ENCODE measurements at regions not wholly inside any gene's neighbourhood (a gene's known extent, or its start where the extent isn't known, plus 50 kb on each side); places are given as distances from the start of the nearest gene placed in this dataset.

DNA sequence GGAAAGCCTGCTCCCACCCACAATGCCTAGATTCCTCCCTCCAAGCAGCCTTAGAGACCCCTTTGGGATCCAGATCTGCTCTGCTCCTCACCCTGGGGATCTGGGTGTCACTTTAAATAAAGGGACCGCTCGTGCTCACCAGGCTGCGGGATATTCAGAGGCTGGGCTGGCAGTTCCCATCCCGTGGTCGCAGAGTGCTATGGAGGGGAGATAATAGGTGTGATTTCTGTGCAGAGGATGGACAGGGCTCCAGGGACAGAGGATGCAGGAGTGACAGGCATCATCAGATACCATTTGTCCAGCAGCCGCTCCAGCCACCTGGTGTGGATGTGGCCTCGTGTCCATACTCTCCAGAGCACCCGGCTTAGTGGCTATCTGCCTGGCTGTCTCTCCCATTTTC, 415.9 kb upstream of the SULF2 start:
- H3K4me1 ChIP-seq = peaks cover 0 to 4% of the 10 kb centered on the region in 2 donors
- H3K27ac ChIP-seq = peak overlapping the region in 1 of 2 donors; percentile 23
- TF ChIP-seq POLR2A (IDR thresholded peaks at IDR 0.05) = no peak
- TF ChIP-seq CTCF (IDR thresholded peaks at IDR 0.05) = no peak
- no peak for DNase-seq
- intact Hi-C loops (cut with DNase I; ENCODE audit: low total_unique reads) = no loop called here
- H3K36me3 ChIP-seq = no peaks in the 10 kb centered on the region
- no peaks in the 10 kb centered on the region for H3K9me3 ChIP-seq
- H3K27me3 ChIP-seq = no peaks in the 10 kb centered on the region
- H3K4me3 ChIP-seq = no peak overlapping the region

GRCh38 chr20:48198929-48199451, 413.7 kb upstream of the SULF2 start:
- intact Hi-C loops (cut with DNase I; ENCODE audit: low total_unique reads) = no loop called here
- TF ChIP-seq POLR2A (IDR thresholded peaks at IDR 0.05) (no peak), CTCF (IDR thresholded peaks at IDR 0.05) (peak in 2 of 4 experiments; percentile 17 to 25)
- peak overlapping the region; percentile 38 to 71 for H3K27ac ChIP-seq
- no peaks in the 10 kb centered on the region for H3K9me3 ChIP-seq
- H3K36me3 ChIP-seq = no peaks in the 10 kb centered on the region
- DNase-seq = peak; percentile 86 to 94
- H3K4me1 ChIP-seq = peaks cover 0 to 4% of the 10 kb centered on the region in 2 donors
- H3K27me3 ChIP-seq = no peaks in the 10 kb centered on the region
- no peak overlapping the region for H3K4me3 ChIP-seq

GRCh38 chr20:48197066-48197465, 411.8 kb upstream of the SULF2 start:
- Histone ChIP-seq H3K4me1 (peaks cover 0 to 4% of the 10 kb centered on the region in 2 donors), H3K27ac (no peak overlapping the region), H3K4me3 (no peak overlapping the region), H3K36me3 (no peaks in the 10 kb centered on the region), H3K9me3 (no peaks in the 10 kb centered on the region), H3K27me3 (no peaks in the 10 kb centered on the region)
- intact Hi-C loops (cut with DNase I; ENCODE audit: low total_unique reads) = no loop called here
- TF ChIP-seq CTCF (IDR thresholded peaks at IDR 0.05) (no peak), POLR2A (IDR thresholded peaks at IDR 0.05) (no peak)
- no peak for DNase-seq

DNA sequence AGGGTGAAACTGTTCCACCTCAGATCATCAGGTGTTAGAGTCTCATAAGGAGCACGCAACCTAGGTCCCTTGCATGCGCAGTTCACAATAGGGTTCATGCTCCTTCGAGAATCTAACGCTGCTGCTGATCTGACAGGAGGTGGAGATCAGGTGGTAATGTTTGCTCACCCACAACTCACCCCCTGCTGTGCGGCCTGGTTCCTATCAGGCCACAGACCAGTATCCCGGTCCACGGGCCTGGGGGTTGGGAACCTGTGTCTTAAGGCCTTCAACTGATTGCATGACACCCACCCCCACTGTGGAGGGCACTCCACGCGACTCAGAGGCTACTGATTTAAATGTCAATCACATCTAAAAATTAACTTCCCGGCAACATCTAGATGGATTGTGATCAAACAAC, 411.2 kb upstream of the SULF2 start:
- TF ChIP-seq POLR2A (IDR thresholded peaks at IDR 0.05) (no peak), CTCF (IDR thresholded peaks at IDR 0.05) (no peak)
- no peak for DNase-seq
- Histone ChIP-seq H3K4me1 (peaks cover 0 to 4% of the 10 kb centered on the region in 2 donors), H3K36me3 (no peaks in the 10 kb centered on the region), H3K4me3 (no peak overlapping the region), H3K27me3 (no peaks in the 10 kb centered on the region), H3K27ac (no peak overlapping the region), H3K9me3 (no peaks in the 10 kb centered on the region)
- intact Hi-C loops (cut with DNase I; ENCODE audit: low total_unique reads) = no loop called here

DNA sequence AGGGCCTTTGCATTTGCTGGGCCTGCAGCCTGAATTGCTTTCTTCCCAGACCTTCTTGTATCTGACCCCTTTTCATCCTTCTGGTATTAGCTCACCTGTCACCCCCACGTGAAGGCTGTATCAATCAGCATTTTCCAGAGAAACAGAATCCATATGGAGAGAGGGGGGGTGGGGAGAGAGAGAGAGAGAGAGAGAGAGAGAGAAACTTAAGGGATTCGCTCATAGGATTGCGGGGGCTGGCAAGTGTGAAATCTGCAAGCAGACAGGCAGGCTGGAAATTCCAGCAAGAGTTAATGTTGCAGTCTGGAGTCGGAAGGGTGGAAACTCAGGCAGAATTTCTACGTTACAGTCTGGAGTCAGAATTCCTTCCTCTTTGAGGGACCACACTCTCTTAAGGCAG, 410.7 kb upstream of the SULF2 start:
- TF ChIP-seq POLR2A (IDR thresholded peaks at IDR 0.05) (no peak), CTCF (IDR thresholded peaks at IDR 0.05) (no peak)
- Histone ChIP-seq H3K27ac (no peak overlapping the region), H3K36me3 (no peaks in the 10 kb centered on the region), H3K4me3 (no peak overlapping the region), H3K27me3 (no peaks in the 10 kb centered on the region), H3K4me1 (peaks cover 0 to 4% of the 10 kb centered on the region in 2 donors), H3K9me3 (no peaks in the 10 kb centered on the region)
- DNase-seq = no peak
- intact Hi-C loops (cut with DNase I; ENCODE audit: low total_unique reads) = no loop called here
